GM04503 (cell line): ENCODE measurements at regions not wholly inside any gene's neighbourhood (a gene's known extent, or its start where the extent isn't known, plus 50 kb on each side); places are given as distances from the start of the nearest gene placed in this dataset.
"Not testable (repeated sequence)": the region's sequence is repeated elsewhere in the genome, so short reads cannot be mapped to it uniquely, and the experiment has no call there.

Source experiments
- DNase-seq: peaks from one replicate; pipeline ENCODE4 v3.0.0-alpha.2; 2012; ENCODE audit warnings: low read depth

DNA sequence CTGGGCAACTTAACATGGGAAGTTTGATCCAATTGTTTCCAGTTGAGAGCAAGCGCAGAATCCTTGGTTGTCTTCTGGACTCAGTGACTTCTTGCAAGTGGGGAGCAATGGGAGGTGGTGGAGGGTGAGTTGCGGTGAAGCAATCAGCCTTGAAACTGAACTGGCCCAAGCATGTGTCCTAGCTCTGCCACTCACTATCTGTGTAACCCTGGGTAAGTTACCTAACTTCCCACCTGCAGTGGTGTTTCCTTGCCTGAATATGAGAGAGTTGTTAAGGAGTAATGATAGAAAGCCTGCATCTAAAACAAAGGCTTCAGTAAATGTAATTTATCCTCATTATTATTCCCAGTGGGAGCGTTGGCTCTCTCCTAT is 132.5 kb upstream of the NFIA start:
- no peak for DNase-seq

DNA sequence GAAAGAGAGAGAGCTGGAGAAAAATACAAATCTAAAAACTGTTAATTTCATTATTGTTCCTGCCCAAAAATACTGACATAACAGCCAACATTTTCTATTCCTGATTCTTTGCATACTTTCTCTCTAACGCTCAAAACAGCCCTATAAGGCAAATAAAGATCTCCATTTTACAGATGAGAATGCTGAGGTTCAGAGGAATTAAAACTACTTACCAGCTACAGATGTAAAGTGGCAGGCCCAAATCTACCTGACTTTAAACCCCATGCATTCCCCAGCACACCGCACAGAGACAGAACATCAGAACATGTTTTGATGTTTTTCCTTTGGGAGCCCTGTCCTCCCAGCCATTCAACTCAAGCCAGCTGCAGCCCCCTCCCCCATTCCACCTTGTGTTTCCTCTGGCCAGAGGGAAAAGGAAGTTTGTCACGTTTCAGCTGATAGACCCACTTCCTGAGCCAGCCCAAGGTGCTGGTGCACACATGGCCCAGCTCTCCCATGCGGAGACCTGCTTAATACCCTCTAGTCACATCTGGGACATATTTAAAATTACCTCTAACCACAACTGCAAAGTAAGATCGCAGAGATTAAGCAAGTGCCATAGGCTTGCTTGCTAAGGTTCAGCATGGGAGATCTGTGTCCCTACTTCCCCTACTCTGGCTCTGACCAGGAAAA is 133.1 kb upstream of the NFIA start:
- DNase-seq = no peak

DNA sequence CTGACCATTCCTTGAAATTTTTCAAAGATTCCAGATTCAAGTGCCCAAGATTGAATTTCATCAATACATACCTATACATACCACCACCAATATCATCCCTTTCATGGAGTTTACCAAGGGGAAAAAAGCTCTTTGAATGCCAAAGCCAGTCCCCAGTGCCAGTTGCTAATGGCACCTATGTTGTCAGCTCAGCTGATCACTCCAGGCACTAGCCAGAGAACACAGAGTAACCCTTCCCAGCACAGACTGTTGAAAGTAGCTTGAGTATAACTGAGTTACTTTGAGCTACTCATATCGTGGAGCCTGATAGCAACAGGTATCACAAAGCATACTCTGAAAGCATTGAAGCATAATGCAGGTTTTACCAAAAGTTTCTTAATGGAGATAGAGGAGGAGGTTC is 133.9 kb upstream of the NFIA start:
- no peak for DNase-seq

- DNase-seq = no peak
These were observed 135.0 kb upstream of the NFIA start for GRCh38 chr1:60947367-60947766.

GRCh38 chr1:60942896-60943638 is 139.3 kb upstream of the NFIA start:
- DNase-seq = no peak

- DNase-seq = no peak
These were observed 140.1 kb upstream of the NFIA start for GRCh38 chr1:60942291-60942690.

DNA sequence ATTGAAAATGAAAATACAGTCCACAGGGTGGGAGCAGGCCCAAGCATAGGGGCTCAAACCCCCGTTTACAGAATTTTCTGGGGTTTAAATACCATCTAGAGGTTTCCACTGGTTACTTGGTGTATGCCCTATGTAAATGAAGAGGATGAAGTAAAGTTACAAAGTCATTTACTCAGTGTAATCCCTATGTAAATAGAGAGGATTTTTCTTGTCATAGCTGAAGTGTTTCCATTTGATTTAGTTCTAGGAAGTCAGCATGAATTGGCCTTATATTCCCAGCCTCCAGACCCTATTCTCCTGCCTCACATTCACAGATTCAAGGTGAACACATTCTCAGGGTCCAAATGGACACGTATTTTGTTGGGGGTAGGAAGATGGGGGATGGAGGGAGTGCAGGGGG is 141.7 kb upstream of the NFIA start:
- not testable (repeated sequence) for DNase-seq

GRCh38 chr1:60937720-60938119 is 144.6 kb upstream of the NFIA start:
- DNase-seq = no peak

- DNase-seq = no peak
These were observed 145.6 kb upstream of the NFIA start for GRCh38 chr1:60936591-60937342.

GRCh38 chr1:60936163-60936562 is 146.2 kb upstream of the NFIA start:
- no peak for DNase-seq

DNA sequence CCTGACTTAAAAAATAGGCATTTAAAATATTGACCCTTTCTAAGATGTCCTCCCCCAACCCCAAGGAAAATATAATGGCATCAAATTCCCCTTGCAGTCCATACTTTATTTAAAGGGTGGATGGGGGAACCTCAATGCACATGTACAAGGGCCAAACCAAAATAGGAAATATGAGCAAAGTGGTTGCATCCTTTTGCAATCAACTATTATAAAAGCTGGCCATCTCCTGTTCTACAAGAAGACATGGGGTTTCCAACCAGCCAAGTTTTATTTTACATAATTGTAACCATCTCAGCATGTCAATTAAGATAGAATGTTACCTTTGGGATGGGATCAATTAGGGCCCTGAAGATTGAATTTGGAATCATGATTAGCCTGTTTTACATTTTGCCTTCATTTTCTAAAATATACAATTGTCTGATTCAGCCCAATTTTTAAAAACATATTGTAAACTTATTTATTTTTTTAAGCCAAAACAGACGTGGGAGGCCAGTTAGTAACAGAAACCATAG is 146.7 kb upstream of the NFIA start:
- no peak for DNase-seq

GRCh38 chr1:60930130-60930529 is 152.2 kb upstream of the NFIA start:
- DNase-seq = no peak

- no peak for DNase-seq
These were observed 157.2 kb upstream of the NFIA start for GRCh38 chr1:60924964-60925798.

- DNase-seq = no peak
These were observed 158.2 kb upstream of the NFIA start for GRCh38 chr1:60924165-60924564.

DNA sequence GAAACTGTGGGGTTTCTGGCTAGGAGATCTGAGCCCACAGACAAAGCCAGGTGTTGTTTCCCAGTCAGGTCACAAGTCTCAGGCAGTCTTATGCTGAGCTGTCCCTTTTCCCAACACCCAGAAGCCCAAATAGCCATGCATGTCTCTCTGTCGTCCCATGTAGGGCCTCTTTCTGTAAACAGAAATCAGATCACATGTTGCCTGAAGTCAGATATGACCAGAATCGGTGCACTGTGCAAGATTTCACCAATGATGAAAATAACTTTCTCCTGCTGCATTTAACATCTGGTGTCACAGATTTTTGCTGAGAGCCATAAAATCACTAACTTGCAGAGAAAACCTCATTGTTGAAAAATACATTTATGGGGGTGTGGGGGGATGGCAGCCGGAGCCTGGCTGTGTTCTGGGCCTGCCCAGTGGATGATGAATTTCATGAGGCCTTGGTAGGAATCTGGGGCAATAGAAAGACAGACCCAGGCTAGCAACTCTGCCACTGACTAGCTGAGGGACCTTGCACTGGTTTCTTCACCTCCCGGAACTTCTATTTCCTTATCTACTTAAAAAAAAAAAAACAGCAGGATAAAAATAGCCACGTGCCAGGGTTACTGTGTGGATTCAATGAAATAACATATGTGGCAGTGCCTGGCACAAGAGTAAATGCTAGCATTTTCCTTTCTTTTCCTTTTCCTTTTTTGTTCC is 158.8 kb upstream of the NFIA start:
- no peak for DNase-seq

DNA sequence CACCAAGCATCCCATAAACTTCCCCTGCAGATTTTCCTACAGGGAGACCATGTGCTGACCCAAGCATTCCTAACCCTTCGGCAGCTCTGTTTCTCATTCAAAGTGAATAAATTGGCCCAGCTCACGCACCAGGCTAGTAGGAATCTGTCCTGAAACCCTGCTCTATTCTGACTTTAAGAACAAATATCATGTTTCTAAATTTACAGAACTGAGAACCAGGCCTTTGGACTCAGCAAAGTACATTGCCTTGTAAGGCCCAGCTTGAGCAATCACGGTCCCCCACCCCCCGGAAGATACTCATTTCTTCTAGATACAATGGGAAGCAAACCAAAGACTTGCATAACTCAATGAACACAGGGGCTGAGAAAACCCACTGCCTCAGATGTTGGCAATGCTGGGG is 160.1 kb upstream of the NFIA start:
- no peak for DNase-seq

DNA sequence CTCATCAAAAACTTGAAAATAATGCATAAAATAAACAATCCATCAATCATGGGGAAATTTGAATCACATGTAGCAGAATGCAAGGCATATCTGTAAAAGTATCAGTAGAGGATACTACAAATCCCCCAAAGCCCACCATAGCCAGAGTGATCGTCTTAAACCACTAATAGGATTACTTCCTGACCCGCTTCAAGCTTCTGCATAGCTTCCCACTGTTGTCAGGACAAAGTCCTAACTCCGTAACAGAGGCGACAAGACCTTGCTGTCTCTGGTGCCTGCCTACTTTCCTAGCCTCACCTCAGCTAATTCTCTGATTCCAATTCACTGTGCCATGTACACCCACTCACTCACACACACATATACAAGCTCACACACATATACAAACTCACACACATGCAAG is 161.2 kb upstream of the NFIA start:
- no peak for DNase-seq

DNA sequence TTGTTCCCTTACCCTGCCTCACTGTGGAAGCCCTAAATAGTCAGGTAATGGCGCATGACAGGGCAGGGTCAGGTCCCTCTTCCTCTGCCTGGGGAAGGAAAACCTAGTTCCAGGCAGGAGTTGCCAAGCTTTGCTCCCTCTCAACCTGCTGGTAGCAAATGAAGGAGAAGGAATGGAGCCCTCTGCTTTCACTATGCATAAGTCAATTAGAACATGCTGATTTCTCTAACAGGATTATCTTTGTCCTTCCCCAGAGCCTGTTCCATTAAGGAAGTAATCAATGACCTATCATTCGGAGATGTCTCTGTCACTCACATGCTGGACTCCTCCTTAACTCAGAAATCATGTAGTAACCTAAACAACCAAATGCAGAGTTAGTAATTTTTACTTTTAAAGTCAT is 161.8 kb upstream of the NFIA start:
- DNase-seq = no peak

DNA sequence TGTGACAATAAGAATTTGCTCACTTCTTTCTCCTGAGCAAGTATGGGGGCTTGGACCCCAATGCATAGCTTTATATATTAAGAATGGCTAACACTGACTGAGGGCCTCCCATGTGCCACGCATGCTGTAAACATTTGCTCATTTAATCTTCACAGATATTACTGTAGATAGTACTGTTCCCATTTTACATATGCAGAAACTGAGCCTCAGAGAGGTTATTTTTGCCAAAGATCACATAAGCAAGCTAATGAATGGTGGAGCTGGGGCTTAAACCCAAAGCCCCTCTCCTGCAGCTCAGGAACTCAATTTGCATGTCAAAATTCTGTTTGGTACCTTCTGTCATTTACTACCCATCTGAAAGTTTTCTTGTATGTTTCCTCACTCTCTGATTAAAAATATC is 163.5 kb upstream of the NFIA start:
- no peak for DNase-seq

DNA sequence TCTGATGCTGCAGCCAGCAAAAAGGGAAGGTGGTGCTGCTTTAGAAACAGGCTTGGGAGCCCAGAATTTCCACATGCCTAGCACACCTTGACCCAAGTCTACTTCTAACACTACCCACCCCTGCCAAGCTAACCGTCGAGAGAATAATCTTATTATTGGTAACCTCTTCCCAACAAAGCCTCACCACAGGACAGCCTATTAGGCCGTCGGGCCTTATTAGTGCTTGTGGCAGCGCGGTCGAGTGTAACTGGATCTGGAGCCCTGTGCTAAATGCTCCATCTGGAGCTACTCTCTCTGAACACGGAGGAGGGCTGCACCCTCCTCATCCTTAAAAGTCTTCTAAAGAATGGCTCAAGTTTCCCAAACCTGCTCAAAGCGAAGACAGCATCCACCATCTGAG is 165.5 kb upstream of the NFIA start:
- DNase-seq = no peak

GRCh38 chr1:60916199-60916598 is 166.2 kb upstream of the NFIA start:
- DNase-seq = no peak

DNA sequence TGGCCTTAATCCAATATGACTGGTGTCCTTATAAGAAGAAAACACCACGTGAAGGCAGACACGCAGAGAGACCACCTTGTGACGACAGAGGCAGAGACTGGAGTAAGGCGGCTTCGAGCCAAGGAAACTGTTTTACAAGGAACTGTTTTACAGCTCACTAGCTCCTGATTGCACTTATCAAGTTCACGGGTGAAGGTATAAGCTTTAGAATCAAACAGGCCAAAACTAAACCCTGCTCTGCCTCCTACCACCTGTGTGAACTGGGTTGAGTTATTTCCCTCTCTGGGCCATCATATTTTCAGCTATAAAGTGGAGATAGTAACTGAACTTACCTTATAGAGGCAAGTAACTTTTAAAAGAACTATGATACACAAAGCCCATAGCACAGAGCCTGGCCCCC is 166.9 kb upstream of the NFIA start:
- no peak for DNase-seq
